GM12874 (cell line): ENCODE measurements at regions not wholly inside any gene's neighbourhood (a gene's known extent, or its start where the extent isn't known, plus 50 kb on each side); places are given as distances from the start of the nearest gene placed in this dataset.

Experiments used
- CTCF ChIP-seq: IDR thresholded peaks from 2 replicates; pipeline ENCODE4 v1.5.1; 2011; ENCODE audit warnings: low read depth, mild to moderate bottlenecking, control low read depth, low read length, moderate library complexity; ENCODE audit not compliant: insufficient read depth

GRCh38 chr6:26739811-26740210 lies 80.3 kb upstream of the ZNF322 start:
- TF ChIP-seq CTCF = no peak

- TF ChIP-seq CTCF = no peak
Observed at GRCh38 chr6:26743157-26743821, 83.7 kb upstream of the ZNF322 start.

- no peak for TF ChIP-seq CTCF
Observed at GRCh38 chr6:26743941-26744699, 84.6 kb upstream of the ZNF322 start.

- no peak for TF ChIP-seq CTCF
Observed at GRCh38 chr6:26754212-26754611, 94.7 kb upstream of the ZNF322 start.

- peak; percentile 56 for TF ChIP-seq CTCF
Observed at GRCh38 chr6:26956601-26957184, 290.8 kb upstream of the PRSS16 start.

- TF ChIP-seq CTCF = no peak
Observed at GRCh38 chr6:27002447-27002846, 245.1 kb upstream of the PRSS16 start.

- no peak for TF ChIP-seq CTCF
Observed at GRCh38 chr6:27007020-27007419, 240.5 kb upstream of the PRSS16 start.
